ENCODE measurements at regions not wholly inside any gene's neighbourhood (a gene's known extent, or its start where the extent isn't known, plus 50 kb on each side); places are given as distances from the start of the nearest gene placed in this dataset.
A peak's percentile ranks its signal among the peaks of the same experiment; 100 is the strongest.
"Not testable (repeated sequence)": the region's sequence is repeated elsewhere in the genome, so short reads cannot be mapped to it uniquely, and the experiment has no call there.

DNA sequence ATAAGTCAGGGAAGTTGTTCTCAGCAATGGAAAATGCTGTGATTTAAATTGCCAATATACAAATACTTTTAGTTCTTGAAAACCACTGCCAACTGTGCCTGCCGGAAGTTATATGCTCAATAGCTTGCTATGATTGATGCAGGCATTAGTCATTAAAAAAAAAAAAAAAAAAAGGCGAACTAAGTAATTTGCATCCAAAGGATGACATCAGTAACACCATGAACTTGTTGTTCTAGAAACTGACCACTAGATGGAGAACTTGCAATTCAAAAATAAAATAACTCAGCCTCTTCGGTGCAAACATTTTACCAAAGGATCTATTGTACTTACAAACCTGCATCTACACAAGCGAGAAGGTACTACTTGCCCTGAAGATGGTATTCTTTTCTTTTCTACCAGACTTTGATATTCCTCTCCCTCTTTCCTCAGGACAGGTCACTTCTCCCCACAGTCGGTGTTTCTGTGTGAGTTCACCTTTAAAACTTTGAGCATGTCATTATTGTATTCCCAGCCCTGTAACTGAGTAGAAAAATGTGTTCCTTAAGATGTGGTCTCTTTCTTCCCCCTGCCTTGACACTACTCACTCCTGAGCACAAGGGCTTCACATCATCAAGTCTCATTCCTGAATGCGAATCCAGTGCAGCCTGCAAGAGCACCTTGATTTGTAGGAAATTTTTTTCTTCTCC lies 115.0 kb upstream of the VEPH1 start:
- DNase-seq = peak; percentile 51

DNA sequence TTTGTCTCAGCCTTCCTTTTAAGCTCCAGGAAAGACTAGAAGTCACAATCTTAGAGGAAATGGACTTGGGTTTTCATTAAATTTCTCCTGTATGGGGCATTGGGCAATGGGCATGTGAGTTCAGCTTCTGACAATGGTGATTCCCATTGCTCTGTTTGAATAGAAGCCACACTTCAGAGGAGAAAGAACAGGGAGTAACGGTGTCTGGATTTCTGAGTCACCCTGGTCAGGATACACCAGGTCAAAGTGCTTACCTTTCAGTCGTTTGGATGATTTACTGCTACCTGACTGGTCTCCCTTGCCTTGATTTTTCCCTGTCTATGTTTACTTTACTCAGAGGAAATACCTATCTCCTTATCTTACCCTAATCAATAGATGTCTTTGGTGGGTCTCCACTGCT lies 111.7 kb upstream of the VEPH1 start:
- no peak for DNase-seq

- no peak for DNase-seq
Observed at GRCh38 chr3:157611536-157612076, 108.4 kb upstream of the VEPH1 start.

DNA sequence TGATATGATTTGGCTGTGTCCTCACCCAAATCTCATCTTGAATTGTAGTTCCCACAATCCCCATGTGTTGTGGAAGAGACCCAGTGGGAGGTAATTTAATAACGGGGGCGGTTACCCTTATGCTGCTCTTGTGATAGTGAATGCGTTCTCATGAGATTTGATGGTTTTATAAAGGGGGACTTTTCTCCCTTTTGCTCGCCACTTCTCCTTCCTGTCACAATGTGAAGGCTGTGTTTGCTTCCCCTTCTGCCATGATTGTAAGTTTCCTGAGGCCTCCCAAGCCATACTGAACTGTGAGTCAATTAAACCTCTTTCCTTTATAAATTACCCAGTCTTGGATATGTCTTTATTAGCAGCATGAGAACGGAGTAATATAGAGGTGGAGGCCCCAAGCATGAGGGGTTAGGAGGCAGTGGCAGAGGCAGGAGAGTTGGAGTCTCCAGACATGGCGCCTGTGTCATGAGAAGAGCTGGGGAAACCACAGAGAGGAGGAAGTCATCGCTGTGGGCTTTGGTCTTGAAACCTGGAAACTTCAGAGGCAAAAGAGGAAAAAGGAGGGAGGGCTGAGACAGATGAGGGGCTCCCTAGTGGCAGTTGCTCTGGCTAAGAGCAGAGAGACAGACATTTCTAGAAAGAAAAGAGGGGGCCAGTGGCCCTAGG lies 107.8 kb upstream of the VEPH1 start:
- no peak for DNase-seq

DNA sequence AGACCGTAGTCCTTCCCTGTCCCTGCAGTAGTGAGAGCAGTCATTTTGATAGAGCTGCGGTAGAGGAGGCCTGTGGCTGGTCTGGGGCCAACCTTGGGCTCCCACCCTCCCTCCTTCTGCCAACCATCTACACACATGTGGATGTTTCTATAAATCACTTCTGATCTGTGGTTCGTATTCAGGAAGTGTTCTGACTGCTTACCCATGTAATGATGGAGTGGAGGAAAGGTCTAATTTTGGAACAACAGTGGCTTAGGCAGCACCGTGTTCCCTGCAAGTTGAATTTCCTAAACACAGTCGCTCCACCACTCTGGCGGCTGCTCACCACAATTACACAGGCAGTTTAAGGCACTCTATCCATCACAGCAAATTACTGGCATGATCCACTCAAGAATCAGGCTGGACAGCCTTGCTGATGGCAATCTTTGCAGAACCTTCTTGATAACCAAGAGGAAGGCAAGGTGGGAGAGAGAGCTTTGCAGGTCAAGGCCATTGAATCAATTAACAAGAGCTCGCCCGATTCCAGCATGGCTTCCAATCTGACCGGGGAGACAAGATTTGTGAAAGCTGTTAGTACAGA lies 104.7 kb upstream of the VEPH1 start:
- no peak for DNase-seq

DNA sequence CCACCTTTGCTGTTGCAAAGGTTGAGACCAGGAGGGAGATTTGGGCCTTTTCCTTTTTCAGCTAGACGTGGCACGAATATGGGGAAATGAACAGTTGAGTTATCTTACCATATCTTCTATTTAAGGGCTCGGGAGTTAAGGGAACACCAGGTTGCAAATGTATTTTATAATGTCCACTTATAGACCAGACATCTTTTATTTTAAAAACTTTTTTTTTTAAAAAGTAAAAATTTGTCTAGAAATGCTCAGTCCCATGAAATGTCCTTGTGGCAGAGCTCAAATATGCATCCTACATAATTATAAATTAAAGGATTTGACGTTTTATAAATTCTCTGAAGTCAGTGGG lies 103.6 kb upstream of the VEPH1 start:
- no peak for DNase-seq

GRCh38 chr3:157606011-157606851 lies 103.0 kb upstream of the VEPH1 start:
- peak; percentile 56 for DNase-seq

- DNase-seq = no peak
Observed at GRCh38 chr3:157605356-157605755, 102.1 kb upstream of the VEPH1 start.

GRCh38 chr3:157602424-157602823 lies 99.2 kb upstream of the VEPH1 start:
- DNase-seq = no peak

GRCh38 chr3:157595259-157595658 lies 92.0 kb upstream of the VEPH1 start:
- no peak for DNase-seq

- no peak for DNase-seq
Observed at GRCh38 chr3:157594413-157594812, 91.2 kb upstream of the VEPH1 start.

- no peak for DNase-seq
Observed at GRCh38 chr3:157592769-157593168, 89.6 kb upstream of the VEPH1 start.

GRCh38 chr3:157590273-157590672 lies 87.1 kb upstream of the VEPH1 start:
- no peak for DNase-seq

DNA sequence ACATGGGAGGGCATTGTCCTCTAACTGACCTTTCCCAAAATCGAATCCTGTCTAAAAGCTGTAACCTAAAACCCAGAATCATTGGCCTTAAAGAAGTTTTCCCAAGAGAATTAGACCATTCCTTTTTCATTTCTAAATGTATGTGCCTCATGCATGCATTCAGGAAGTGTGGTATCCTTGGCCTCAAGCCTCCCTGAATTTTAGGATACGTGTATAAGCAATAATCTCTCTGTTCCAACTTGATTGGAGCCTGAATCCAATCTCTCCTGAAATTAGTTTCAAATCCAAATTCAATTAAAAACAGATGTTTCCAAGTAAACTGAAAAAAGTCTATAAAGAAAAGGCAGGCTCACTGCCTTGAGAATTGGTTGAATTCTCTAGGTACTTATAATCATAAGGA lies 86.0 kb upstream of the VEPH1 start:
- no peak for DNase-seq

DNA sequence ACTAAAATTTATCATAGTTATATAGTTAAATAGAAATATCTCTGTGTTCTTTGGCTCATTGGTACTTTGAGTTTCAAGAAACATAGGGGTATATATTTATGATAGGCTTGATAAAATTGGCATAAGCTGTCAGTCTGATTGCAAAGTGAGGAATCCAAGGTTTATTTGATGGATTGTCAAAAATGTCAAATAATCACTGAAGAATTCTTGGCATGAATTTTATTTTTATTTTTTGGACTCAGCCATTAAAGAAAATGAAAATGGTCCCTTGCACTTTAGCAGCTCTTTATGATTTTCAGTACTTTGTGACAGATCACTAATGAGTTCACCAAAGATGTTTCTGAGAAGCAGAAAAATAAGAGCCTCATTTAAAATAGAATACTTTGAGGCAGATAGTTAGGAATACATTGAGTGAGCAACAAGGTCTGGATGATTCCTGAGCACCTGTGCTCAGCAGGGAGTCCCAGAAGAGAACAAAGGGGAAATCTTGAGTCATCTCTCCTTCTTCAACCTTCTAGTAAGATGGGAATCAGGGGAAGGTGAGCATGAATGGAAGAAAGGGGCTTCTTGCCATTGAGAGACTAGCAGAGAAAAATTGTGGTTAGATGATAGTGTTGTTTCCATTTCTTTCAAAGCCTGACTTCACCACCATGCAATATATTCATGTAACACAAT lies 85.3 kb upstream of the VEPH1 start:
- DNase-seq = no peak

DNA sequence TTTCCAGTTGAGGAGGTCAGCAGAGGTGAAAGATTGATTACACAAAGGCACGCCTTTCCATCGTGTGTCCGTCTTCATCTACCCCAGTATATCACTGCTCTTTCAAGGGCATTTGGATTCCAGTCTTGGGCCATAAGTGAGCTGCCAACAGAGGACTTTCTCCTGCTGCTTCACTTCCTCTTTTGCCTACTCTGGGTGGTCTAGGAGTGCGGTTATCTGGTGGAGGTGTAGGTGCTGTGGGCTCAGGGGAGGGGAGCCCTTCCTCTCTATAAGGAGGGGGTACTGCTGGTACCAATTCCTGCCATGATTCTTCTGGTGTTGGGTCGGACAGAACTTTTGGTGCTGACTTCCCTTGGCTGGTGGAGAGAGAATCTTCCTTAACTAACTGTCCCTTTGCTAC lies 83.1 kb upstream of the VEPH1 start:
- no peak for DNase-seq

DNA sequence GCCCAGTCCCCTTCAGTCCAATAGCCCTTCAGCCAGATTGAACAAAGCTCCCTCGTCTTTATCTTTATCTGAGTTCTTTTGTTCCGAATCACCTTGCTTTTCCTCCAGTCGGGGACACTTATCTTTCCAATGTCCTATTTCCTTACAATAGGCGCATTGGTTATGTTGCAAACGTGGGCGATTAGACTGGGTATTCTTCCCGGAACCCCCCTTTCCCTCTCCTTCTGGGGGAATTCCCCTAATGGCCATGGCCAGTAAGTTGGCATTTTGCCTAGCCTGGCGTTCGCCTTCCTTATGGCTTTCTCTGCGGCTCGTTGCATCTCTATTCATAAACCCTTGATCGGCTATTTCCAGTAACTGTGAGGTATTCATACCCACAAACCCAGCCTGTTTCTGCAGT lies 82.2 kb upstream of the VEPH1 start:
- no peak for DNase-seq

- no peak for DNase-seq
Observed at GRCh38 chr3:157582637-157582973, 79.4 kb upstream of the VEPH1 start.

GRCh38 chr3:157581956-157582636 lies 78.9 kb upstream of the VEPH1 start:
- not testable (repeated sequence) for DNase-seq

GRCh38 chr3:157581371-157581770 lies 78.2 kb upstream of the VEPH1 start:
- no peak for DNase-seq

DNA sequence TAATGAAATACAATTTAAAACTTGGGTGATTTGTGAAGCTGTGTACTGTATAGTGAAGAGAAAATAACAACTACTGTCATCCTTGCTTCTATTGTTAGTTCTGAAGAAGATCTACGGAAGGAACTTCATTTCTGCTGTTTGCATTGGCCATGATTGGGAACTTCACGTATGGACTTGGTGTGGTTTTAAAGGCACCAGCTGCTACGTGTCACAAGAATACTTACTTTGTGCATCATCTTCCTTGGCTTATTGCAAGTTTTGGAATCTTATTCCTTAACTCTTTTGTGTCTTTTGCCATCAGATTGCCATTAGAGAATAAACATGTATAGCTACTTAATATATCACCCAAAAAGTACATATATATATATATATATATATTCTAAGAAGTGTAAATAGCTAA lies 75.0 kb upstream of the VEPH1 start:
- DNase-seq = no peak

DNA sequence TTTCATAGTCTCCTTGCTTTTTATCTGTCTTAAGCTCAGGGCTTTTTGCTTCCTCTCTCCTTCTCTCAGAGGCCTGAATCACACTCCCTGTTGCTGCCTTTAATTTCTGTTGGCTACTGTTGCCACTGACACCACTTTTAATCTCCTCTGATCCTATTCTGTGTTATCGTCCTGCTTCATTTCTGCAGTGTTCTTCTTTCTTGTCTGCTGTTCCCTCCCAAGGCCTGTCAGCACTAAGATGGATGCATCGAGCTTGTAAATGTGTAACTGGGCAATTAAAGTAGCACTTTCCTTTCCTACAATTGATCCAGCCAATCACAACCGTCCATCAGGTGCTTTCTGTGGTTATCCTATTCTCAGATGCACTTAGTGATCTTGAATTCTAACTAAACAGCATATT lies 71.3 kb upstream of the VEPH1 start:
- no peak for DNase-seq

All from CD4-positive, alpha-beta T cell treated with Interleukin-10 for 1 hour (primary cell).